ENCODE measurements at regions not wholly inside any gene's neighbourhood (a gene's known extent, or its start where the extent isn't known, plus 50 kb on each side); places are given as distances from the start of the nearest gene placed in this dataset.

- H3K27ac ChIP-seq = no peak overlapping the region
- peak; percentile 80 for TF ChIP-seq CTCF (IDR thresholded peaks at IDR 0.05)
- no peak for TF ChIP-seq ZFX (IDR thresholded peaks at IDR 0.05; ENCODE audit: borderline replicate concordance)
Observed at GRCh38 chr10:101291331-101292193, 62.3 kb upstream of the LBX1 start.

GRCh38 chr10:101292194-101293006, 61.6 kb upstream of the BTRC start:
- TF ChIP-seq ZFX (IDR thresholded peaks at IDR 0.05; ENCODE audit: borderline replicate concordance) = no peak
- TF ChIP-seq CTCF (IDR thresholded peaks at IDR 0.05) = no peak
- no peak overlapping the region for H3K27ac ChIP-seq

GRCh38 chr10:101293007-101293723, 60.8 kb upstream of the BTRC start:
- TF ChIP-seq CTCF (IDR thresholded peaks at IDR 0.05) = no peak
- H3K27ac ChIP-seq = no peak overlapping the region

GRCh38 chr10:101294109-101294508, 59.9 kb upstream of the BTRC start:
- no peak for TF ChIP-seq ZFX (IDR thresholded peaks at IDR 0.05; ENCODE audit: borderline replicate concordance)
- H3K27ac ChIP-seq = no peak overlapping the region

DNA sequence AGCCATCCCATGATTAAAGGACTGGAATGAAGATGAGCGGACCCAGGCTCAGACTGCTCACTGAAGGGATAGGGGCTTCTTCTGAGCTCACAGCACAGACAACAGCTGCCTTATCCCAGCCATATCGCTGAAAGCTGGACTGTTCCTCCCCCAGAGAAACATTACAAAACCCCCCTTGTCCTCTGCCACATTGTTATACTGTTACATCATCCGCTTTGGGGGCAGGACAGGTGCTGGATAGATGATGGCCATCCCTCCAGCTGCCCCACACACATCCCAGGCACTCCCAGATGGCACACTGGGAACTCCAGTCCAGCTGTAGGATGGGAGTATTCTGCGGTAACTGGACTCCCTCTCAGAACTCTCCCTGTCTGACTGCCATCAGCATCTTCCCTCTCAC, 58.7 kb upstream of the BTRC start:
- TF ChIP-seq CTCF (IDR thresholded peaks at IDR 0.05) = no peak
- TF ChIP-seq ZFX (IDR thresholded peaks at IDR 0.05; ENCODE audit: borderline replicate concordance) = no peak
- no peak overlapping the region for H3K27ac ChIP-seq

DNA sequence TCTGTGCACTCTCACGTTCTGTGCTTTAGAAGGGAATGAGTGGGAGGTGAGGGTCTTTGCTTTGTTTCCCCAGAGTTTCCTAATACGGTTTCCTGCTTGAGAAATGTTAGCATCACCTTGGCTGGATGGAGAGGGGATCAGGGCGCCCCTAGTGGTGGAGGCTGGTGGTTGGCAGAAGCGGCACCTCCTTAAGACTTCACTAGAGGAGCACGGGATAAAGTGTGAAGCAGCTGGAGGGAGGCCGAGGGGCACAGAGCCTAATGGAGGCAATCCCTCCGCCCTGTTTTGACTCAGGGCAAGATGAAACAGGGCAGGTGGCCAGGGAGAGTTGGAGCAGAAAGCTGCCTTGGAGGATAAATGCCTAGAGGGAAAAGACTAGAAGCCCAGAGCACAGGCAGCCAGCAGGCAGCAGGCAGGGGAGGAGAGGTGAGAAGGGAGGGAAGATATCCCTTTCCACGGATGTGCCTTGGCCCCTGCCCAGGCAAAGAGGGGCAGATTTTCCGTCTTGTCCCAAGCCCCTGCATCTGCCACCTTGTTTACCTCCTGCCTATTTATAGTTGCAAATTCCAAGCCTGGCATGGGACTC, 56.0 kb upstream of the BTRC start:
- TF ChIP-seq CTCF (IDR thresholded peaks at IDR 0.05) (peak; percentile 97), ZFX (IDR thresholded peaks at IDR 0.05; ENCODE audit: borderline replicate concordance) (no peak)
- no peak overlapping the region for H3K27ac ChIP-seq

GRCh38 chr10:101299211-101299610, 54.8 kb upstream of the BTRC start:
- TF ChIP-seq ZFX (IDR thresholded peaks at IDR 0.05; ENCODE audit: borderline replicate concordance) (no peak), CTCF (IDR thresholded peaks at IDR 0.05) (no peak)
- no peak overlapping the region for H3K27ac ChIP-seq
